HG03354 (cell line): ENCODE measurements at regions not wholly inside any gene's neighbourhood (a gene's known extent, or its start where the extent isn't known, plus 50 kb on each side); places are given as distances from the start of the nearest gene placed in this dataset.
"Not testable (repeated sequence)": the region's sequence is repeated elsewhere in the genome, so short reads cannot be mapped to it uniquely, and the experiment has no call there.

Experiments used
- ATAC-seq: cut with Tn5 transposase; IDR thresholded peaks from one replicate; pipeline ENCODE4 v1.9.1; 2021; ENCODE audit warnings: mild to moderate bottlenecking; ENCODE audit not compliant: unreplicated experiment, poor library complexity, severe bottlenecking

DNA sequence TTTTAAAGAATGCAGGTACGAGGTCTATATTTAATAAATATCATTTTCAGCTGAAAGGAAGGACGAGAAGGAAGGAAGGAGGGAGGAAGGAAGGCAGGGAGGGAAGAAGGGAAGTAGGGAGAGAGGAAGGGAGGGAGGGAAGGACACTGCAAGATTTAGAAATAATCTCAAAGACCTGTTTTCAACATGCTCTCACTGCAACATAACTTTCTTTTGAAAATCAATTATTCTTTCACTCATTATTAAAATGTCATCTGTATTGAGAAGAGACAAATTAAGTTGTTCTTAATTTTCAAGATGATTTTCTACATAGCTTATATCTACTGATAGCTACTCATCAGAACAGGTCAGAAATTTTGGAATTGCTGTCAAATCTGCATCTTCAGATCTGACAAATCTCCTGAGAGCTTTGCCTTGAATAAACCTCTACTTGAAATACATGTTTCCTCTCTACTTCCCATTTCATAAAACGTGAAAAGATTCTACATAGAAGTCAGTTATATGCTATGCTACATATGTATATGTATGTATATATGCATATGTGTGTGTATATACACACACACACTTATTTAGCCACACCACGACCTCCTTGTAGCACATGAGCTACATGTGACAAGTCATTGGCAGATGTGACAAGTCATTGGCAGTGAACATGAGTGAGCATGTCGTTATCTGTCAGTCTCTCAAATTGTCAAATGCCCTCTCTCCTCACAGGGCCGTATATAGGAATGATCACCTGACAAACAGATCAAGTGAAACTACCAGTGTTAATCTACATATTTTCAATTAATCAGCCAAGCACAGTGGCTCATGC, 241.6 kb downstream of the LY86 start:
- ATAC-seq, result no peak

DNA sequence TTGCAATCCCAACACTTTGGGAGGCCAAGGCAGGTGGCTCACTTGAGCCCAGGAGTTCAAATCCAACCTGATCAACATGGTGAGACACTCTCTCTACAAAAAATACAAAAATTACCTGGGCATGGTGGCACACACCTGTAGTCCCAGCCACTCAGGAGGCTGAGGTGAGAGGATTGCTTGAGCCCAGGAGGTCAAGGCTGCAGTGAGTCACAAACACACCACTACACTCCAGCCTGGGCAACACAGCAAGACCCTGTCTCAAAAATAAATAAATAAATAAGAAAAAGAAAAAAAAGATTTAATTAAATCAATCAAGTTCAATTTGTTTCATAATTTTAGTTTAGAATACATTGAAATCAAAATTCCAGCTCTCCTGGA, 242.2 kb downstream of the LY86 start:
- ATAC-seq, result not testable (repeated sequence)

DNA sequence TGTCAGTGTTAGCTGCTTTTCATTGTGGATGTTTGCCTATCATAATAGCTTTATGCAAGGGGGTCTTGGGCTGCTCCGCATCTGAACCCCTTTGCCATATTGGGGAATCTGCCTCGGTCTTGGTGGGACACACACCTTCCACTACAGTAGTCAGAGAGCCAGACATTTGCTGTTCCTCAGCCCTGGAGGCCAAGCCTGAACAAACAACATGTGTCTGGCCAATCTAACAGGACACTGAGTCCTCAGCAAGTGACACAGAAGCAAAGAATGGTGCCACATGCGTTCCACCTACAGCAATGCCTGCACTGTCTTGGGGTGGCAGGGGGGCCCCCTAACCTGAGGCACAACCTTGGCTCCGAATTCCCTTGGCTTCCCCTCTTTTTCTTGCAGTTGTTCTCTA, 243.9 kb downstream of the LY86 start:
- no peak for ATAC-seq

DNA sequence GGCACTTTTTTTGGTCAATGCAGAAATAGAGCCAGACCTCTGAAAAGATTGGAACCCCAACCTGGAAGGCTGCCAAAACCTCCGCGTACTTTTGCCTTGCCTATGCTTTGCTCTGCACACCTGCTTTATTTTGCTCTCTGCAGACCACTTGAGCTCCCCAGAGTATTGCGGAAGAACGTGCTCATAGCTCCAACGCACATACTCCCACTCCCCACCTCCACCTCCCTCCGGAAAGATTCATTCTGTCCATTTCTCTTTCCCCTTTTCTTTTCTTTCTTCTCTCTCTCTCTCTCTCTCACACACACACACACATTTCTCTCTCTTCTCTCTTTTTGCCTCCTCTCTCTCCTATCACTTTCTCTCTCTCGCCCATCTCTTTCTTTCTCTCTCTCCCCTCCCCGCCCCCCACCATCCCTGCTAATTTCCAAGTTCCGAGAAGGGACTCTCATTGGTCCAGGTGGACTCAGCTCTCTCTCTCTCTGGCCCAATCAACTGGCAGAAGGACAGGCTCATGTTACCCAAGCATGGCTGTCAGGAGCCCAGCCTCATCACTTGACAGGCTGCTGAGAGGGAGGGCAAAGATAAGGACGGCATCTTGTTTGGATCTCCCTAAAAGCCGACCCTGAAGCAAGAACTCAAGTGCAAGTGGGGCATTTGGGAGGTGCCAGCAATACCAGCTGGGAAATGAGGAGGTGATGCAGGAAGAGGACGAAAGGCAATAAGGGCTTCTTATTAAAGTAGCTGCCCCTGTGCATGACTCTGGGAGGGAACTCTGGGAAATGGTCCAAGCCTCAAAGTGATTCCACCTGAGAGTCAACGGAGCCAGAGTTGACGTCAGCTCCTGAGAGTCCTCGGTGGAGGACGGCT, 246.1 kb downstream of the LY86 start:
- ATAC-seq, result no peak

DNA sequence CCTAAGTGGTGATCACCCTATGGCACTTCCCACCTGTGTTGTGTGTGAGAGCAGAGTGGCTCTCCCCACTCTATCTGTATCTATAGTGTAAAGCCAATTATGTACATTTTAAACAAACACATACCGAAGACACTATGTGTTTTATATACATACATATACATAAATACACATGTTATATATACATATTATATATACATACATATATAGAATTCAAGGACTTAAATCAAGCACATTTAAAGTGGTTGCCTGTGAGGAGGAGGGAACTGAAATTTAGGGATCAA, 246.6 kb downstream of the LY86 start:
- no peak for ATAC-seq

DNA sequence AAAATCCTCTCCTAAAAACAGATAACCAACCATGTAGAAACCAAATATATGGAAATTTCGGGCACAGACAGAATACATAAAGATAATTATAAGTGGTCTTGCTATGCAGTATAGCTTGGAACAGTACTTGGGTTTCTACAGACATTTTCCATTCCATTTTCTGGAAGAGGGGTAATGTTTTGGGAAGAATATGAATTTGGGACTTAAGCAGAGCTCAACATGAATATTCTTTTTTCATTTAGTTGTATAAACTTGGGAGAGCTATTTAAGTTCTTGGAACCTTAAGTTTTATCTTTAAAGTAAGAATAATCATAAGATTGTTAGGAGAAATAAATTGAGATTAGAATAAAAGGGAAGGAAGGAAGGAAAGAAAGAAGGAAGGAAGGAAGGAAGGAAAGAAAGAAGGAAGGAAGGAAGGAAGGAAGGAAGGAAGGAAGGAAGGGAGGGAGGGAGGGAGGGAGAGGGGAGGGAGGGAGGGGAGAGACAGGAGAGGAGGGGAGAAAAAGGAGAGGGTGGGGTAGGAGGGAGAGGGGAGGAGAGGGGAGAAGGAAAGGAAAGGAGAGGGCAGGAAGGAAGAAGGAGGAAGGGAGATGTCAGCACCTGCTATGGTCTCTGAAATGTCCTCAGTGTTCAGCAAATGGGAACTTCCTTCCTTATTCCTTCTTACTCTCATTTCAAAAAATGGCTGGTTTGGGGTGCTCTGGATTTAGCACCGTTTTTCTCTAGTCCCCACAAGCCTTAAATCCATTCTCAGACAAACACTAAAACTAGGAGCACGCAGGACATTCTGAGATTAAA, 248.3 kb downstream of the LY86 start:
- ATAC-seq, result no peak

DNA sequence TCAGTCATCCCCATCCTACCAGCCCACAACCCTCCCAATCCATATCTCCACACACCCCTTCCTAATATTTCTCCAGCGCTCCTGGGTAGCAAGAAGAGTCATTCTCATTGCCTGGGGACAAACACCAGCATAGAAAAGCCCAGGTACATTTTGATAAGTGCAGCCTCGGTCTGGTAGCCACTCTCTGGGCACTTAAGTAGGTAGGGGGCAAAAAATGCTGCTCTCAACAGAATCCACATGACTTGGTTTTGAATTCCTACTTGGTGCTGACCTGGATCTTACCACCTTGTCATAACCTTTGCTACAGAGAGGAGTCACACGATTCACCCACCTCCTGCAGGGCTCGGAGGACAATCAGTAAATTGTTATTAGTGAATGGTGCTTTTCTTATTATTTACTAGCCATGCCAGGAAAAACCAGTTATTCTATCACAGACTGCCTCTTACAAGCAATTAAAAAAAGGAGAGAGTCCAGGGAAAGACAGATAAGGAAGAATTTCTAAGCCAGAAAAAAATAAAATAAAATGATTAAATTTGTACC, 249.1 kb downstream of the LY86 start:
- no peak for ATAC-seq

DNA sequence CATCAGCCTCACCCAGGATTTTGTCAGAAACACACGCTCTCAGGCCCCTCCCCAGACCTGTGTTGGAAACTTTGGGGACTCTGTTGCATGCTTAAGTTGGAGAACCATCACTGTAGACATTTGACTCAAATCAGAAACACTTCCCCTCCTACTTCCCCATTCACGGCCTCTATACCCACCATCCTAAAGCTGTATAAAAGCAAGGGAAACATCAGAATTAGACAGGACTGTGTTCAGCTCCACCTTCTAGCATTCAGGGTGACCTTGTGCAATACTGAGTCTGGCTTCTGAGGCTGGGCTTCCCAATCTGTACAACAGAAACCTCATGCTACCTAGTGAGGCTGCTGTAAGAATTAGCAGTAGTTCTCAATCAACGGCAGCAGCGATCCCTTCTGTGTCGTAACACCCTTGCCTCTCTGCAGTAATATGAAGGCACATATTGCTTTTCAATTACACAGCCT, 252.3 kb downstream of the LY86 start:
- ATAC-seq, result peak; percentile 59

DNA sequence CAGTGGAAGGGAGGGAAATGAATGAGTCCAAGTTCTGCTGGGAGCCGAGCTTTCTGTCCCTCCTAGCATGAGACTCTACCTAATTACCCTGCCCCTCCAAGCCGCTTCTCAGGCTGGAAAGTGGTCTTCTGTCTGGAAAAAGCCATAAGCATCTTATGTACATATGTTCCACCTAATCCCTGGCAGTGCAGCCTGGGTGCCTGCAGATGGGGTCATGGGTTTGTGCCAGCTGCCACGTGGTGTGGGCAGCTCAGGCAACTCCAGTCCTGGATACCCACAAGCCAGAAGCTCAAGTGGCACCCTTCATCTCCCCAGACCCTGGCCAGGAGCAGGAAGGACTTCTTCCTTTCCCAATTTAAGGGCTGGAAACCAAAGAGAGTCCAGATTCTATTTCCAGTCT, 253.1 kb downstream of the LY86 start:
- no peak for ATAC-seq

DNA sequence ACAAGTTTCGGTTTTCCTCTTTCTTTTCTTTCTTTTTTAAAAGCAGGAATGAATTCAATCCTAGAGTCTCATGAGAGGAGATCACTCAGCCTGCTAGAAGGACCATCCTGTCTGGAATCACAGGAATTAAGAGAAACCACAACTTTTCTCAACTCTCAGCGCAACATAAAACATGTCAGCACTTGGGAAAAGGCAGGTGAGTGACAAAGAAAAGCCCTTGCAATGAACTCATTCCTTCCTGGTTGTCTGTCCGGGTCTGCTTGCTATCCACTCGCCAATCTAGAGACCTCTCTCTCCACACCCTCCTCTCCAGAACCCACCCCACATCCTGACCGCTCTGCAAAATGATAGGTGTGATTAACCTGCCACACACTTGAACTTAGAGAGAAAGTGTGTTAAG, 253.8 kb downstream of the LY86 start:
- ATAC-seq, result no peak

DNA sequence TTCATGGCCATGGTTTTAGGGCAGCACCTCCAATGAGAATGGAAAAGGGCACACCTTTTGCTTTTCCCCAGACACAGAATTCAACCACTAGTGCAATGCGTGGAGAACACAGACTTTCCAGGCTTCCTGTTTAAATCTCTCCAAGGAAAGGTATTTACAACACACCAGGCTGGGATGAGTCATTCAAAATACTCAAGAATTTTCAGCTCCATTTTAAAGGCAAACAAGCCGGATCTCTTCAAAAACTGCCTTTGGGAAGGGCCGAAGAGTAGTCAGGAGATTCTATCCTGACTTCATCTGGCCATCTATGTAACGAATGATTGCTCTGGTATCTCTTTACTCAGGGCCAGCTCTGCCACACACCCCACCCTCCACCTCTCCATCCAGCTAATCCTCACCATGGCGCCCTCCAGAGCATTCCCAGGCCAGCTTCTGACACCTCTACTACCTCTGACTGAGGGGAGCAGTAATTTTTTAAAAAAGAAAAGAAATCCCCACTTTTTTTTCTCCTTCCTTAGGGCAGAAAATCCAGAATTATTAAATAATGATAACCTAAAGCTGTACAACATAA, 254.6 kb downstream of the LY86 start:
- no peak for ATAC-seq

DNA sequence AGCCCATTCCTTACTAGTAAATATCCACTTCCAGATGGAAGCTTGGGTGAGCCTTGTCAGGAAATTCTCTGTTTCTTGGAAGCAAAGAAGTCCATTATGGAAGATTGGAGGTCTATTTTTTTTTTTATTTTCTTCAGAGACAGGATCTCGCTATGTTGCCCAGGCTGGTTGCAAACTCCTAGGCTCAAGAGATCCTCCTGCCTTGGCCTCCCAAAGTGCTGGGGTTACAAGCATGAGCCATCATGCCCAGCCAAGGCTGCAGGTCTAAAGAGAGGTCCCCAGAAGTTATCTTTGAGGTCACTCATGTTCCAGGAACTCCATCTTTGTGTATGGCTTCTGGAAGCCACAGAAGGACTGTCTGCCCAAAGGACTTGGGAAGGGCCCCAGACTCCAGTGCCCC, 255.3 kb downstream of the LY86 start:
- ATAC-seq, result no peak

DNA sequence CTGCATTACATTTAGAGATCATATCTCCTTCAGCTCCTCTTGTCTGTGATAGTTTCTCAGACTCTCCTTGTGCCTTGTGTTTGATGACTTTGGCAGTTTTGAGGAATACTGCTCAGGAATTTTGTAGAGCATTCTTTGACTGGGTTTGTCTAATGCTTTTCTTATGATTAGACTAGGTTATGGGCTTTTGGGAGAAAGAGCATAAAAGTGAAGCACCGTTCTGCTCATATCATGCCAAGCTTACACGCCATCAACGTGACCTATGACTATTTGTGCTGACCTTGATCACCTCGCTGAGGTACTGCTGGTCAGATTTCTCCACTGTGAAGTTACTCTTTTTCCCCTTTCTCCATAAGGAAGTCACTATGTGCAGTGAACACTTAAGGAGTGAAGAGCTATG, 256.0 kb downstream of the LY86 start:
- no peak for ATAC-seq

DNA sequence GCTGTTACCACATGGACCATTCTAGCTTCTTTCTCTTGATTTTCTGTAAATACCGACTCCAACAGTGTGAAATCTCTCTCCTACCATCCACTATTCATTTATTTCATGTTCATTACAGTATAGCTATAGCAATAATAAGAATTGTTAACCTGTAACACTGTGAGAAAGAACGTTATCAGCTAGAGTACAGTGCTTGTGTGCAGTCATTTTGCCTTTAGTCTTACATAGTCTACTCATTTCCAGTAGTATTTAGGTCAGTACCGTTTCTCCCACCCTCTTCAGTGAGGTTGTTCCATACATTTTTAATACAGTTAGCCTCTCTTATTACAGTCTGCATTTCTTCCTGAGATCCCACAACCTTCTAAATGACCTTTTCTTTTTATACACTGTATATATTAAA, 257.1 kb downstream of the LY86 start:
- ATAC-seq, result no peak

DNA sequence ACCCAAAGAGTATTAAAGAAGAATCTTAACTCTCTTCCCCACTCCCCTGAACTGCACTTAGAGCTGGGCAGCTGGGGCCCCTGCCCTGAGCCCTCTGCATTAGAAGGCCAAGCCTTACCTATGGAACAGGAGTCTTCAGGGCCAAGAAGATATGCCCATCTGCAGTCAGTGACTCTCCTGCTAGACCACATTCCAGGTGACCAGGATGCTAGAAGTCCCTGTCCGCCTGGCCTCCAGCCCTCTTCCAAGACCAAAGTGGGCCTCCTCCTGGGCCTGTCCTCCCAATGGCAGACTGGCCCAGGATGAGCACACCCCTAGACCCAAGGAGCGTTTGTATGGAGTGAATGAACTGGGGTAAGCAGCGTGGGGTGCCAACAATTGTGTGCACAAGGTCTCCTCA, 259.1 kb downstream of the LY86 start:
- ATAC-seq, result no peak

DNA sequence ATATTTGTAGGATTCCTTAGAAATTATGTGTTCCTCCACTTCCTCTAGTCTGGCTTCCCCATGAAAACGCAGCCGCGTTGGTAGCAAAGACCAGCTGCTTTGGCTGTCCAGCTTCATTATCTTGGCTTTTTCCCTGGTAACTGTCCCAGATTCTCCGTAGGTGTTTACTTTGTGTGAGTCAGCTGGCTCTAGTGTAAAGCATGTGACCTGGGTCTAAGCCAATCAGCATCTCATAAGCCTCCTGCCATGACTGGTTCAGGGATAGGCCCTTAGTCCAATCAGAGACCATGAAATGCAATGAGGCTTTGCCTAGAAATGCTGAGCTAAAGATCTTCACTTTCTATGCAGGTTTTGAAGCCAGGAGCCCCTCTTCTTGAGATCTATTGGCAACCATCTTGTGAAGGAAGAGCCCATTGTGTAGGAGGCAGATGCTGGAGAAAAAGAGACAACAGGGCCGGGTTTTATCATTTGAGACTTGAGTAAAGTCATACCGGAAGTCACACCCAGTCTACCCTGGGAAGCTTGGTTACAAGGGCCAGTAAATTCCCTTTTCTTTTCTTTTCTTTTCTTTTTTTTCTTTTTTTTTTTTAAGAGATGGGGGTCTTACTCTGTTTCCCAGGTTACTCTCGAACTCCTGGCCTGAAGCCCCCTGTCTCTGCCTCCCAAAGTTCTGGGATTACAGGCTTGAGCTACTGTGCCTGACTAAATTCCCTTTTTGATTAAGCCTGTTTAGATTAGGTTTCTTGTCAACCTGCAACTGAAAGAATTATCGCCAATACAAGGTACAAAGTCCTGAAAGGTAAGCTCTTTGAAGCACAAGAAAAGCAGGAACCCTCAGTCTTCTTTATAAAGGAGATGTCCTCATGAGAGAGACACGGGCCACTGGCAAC, 256.5 kb upstream of the RREB1 start:
- no peak for ATAC-seq

DNA sequence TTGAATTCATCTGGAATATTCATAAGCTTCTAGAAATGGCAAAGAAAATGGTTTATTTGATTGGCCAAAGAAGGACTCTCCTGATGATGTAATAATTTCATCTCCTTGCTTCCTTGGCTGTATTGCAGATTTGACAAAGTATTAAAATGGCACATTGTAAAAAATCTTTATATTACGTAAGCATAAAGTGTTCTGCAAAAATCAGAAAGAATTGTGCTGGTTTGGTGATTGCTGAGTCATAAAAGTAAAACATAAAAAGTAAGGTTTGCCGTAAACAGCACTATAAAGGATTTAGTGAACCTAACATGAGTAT, 255.9 kb upstream of the RREB1 start:
- no peak for ATAC-seq

DNA sequence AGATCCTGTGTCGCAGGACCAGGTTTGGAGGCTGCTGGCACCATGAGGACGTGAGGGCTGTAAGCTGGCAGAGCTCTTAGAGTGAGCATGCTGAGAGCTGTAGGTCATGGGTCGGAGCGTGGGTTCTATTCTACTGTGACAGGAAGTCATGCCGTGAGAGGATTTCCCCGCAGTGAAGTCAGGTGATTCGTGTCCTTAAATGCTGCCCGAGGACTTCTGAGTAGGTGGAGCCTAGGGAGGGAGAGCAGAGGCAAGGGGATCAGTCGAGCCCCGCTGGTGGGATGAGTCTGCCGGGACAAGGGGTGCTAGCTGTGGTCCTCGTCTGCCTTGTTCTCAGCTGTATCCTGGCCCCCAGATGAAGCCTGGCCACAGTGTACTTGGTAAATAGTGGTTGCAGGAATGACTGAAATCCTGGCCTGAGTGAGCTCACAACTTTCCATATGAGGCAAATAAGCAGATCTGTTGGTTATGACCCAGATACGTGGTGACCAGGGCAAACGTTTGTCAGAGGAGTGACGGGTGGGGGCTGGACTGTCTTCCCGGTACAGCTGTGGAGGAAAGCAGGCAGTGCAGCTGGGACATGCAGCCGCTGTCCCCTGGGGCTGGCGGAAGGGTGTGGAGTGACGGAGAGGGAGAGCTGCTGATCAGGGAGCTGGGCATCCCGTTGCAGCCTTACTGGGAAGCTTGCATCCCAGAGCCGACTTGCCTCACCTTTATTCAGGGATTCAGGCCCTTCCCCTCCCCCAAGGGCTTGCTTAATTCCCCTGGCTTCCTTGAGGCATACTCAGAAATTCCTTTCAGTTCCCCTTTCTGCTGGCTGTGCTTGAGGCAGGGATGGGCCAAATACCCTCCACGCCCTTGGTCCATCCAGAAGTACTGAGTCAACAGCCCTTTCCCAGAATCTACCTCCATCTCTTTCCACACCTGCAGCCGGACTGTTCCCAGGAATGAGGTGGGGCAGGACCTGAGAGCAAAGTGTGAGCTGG, 250.9 kb upstream of the RREB1 start:
- peak; percentile 84 for ATAC-seq
